Astrocyte of the spinal cord (primary cell): ENCODE measurements at regions not wholly inside any gene's neighbourhood (a gene's known extent, or its start where the extent isn't known, plus 50 kb on each side); places are given as distances from the start of the nearest gene placed in this dataset.

ENCODE experiments used
- DNase-seq: peaks from one replicate; pipeline ENCODE4 v3.0.0; 2011; ENCODE audit warnings: low read depth, low spot score
- H3K4me3 ChIP-seq: 2 replicates; pipeline ENCODE4 v1.5.1; 2011; ENCODE audit warnings: low read depth, mild to moderate bottlenecking, low read length, moderate library complexity
- CTCF ChIP-seq: IDR thresholded peaks from 2 replicates; pipeline ENCODE4 v1.5.1; 2012; ENCODE audit warnings: low read depth, mild to moderate bottlenecking, low read length, inconsistent platforms
- in situ Hi-C: cut with HindIII; loops from 2 replicates; pipeline ENCODE4 v1.10.0; 2017; ENCODE audit warnings: low sequenced_read_pairs

- DNase-seq: no peak
- TF ChIP-seq CTCF: no peak
- no peak overlapping the region for H3K4me3 ChIP-seq
- in situ Hi-C loops: no loop called here
Observed at GRCh38 chr7:121582258-121582657, 186.2 kb upstream of the FAM3C start.

GRCh38 chr7:121579639-121580038, 183.5 kb upstream of the FAM3C start:
- in situ Hi-C loops: no loop called here
- DNase-seq: no peak
- TF ChIP-seq CTCF: no peak
- no peak overlapping the region for H3K4me3 ChIP-seq

GRCh38 chr7:121578669-121579068, 182.6 kb upstream of the FAM3C start:
- no peak for TF ChIP-seq CTCF
- H3K4me3 ChIP-seq: no peak overlapping the region

GRCh38 chr7:121576148-121576917, 180.2 kb upstream of the FAM3C start:
- no peak for TF ChIP-seq CTCF
- H3K4me3 ChIP-seq: no peak overlapping the region
- in situ Hi-C loops: no loop called here
- DNase-seq: no peak

More at GRCh38 chr7:121578669-121579068, 182.6 kb upstream of the FAM3C start:
- DNase-seq: no peak
- in situ Hi-C loops: no loop called here

- no peak for TF ChIP-seq CTCF
- in situ Hi-C loops: no loop called here
- no peak overlapping the region for H3K4me3 ChIP-seq
- DNase-seq: no peak
Observed at GRCh38 chr7:121575194-121575765, 179.2 kb upstream of the FAM3C start.

- no peak for DNase-seq
- in situ Hi-C loops: no loop called here
- TF ChIP-seq CTCF: no peak
Observed at GRCh38 chr7:121574109-121574508, 178.0 kb upstream of the FAM3C start.

More at GRCh38 chr7:121574109-121574508, 178.0 kb upstream of the FAM3C start:
- no peak overlapping the region for H3K4me3 ChIP-seq
